GM13976 (cell line): ENCODE measurements at regions not wholly inside any gene's neighbourhood (a gene's known extent, or its start where the extent isn't known, plus 50 kb on each side); places are given as distances from the start of the nearest gene placed in this dataset.

Experiments
- DNase-seq: peaks from one replicate; pipeline ENCODE4 v3.0.0; 2012; ENCODE audit warnings: low spot score
- in situ Hi-C: fragments of 300-500 bp; cut with MboI; formaldehyde crosslinking; loops from one replicate; pipeline ENCODE4 v1.12.0; 2022; ENCODE audit warnings: low sequenced_read_pairs, mixed read lengths, inconsistent platforms; ENCODE audit not compliant: unreplicated experiment
- TF ChIP-seq, protein P1 (sequence below): IDR thresholded peaks from 2 replicates; pipeline ENCODE4 v1.5.1; 2012; ENCODE audit warnings: borderline replicate concordance, mild to moderate bottlenecking; ENCODE audit not compliant: insufficient read depth; ENCODE audit errors: extremely low read depth, missing control alignments, control extremely low read depth

DNA sequence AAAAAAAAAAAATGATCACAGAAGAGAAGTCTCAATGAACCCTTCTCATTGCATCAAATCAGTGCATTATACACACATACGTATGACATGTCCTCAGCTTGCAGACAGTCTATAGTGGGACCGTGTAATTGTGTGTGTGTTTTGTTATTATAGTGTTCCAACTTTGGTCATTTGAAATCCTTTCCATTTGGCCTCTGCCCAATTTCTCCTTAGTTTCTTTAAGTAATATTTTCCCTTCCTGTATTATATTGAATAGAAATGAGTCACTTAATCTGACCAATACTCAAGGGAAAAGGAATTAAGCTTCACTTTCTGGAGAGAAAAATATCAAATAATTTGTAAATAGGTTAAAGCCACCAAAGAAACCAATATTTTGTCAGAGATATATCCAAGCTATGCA, 415.5 kb upstream of the SORCS1 start:
- no peak for DNase-seq
- TF ChIP-seq, protein P1, sequence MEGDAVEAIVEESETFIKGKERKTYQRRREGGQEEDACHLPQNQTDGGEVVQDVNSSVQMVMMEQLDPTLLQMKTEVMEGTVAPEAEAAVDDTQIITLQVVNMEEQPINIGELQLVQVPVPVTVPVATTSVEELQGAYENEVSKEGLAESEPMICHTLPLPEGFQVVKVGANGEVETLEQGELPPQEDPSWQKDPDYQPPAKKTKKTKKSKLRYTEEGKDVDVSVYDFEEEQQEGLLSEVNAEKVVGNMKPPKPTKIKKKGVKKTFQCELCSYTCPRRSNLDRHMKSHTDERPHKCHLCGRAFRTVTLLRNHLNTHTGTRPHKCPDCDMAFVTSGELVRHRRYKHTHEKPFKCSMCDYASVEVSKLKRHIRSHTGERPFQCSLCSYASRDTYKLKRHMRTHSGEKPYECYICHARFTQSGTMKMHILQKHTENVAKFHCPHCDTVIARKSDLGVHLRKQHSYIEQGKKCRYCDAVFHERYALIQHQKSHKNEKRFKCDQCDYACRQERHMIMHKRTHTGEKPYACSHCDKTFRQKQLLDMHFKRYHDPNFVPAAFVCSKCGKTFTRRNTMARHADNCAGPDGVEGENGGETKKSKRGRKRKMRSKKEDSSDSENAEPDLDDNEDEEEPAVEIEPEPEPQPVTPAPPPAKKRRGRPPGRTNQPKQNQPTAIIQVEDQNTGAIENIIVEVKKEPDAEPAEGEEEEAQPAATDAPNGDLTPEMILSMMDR: no peak
- in situ Hi-C loops: no loop called here

DNA sequence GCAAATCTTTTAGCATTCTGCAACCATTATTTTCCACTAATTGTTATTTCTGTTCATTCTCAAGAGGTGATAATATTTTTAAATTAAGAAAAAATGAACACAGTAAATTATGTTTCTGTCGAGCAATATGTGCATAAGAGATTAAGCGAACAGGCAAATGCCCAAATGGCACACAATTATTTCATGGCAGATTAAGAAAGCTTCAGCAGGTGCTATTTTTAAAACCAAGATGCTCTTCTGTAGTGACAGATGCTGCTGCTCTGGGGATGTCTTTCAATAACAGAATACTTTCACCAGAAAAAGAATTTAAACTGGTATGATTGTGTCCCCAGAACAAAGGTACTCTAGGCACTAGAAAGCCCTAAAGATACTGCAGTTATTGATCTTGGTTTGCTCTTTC, 412.7 kb upstream of the SORCS1 start:
- DNase-seq: no peak
- TF ChIP-seq, protein P1: no peak
- in situ Hi-C loops: no loop called here

DNA sequence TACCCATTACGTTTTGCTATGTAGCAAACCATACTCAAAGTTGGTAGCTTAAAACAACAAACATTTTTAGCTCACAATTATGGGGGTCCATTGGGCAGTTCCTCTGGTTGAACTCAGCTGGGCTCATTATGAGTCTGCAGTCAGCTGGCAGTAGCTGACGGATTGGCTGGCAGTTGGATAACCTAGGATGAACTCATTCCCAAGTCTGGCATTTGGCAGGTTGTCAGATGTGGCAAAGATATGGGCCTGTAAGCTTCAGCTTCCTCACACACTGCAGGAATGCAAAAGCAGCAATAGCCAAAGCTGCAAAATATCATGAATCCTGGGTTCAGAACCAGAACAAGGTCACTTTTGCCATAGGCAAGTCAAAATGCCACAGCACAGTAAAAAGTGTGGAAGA, 412.2 kb upstream of the SORCS1 start:
- in situ Hi-C loops: no loop called here
- TF ChIP-seq, protein P1: no peak
- DNase-seq: no peak

DNA sequence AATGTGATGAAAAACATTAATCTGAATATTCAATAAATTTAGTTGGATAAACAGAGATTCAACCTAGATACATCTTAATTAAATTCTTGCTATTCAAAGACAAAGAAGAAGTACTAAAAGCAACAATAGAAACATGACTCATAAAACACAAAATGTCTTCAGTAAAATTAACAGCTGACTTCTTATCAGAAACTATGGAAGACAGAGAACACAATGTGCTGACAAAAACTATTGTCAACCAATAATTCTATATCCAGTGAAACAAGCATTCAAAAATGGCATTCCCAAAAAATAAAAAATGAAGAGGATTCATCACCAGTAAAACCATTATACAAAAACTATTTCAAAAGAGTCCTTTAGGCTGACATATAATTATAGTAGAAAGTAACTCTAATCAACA, 400.5 kb upstream of the SORCS1 start:
- in situ Hi-C loops: no loop called here
- TF ChIP-seq, protein P1: no peak
- no peak for DNase-seq

DNA sequence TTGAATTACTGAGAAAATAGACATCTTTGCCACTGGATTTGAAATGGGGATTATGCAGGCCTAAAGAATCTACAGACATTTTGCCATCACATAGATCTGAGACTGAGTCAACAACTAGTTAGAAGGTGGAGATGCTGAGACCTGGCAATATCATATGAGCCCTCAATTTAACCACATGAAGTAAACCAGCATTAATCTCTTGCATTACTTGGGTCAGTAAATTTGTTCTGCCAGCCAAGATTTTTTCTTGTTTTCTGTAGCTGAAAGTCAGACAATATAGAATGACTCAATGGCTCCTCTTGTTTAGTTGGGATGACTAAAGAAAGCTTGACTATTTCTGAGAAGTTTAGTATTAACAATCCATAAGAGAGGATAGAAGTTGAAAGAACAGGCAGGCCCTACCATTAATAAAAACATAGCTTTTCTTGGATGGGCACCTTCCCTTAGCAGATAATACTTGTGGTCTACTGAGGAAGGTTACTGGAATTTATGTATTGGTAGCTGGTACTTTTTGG, 396.7 kb upstream of the SORCS1 start:
- no peak for DNase-seq
- in situ Hi-C loops: no loop called here
- TF ChIP-seq, protein P1: no peak

DNA sequence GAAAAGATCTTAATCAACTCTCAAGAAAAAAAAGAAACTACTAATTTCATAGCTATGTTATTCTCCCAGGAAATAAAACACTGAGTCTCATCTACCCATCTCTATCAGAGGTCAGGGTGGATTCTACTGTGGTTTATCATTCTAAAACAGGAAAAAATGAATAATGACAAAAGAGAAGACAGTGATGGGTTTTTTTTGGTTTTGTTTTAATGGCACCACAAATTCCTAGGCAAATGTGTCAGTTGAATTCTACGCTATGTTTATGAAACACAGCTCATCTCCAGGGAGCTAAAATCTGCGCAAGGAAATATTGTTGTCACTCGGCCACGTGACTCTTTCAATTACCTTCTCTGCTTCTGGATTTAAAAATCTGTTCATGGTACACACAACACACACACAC, 393.4 kb upstream of the SORCS1 start:
- TF ChIP-seq, protein P1: no peak
- DNase-seq: no peak
- in situ Hi-C loops: no loop called here

DNA sequence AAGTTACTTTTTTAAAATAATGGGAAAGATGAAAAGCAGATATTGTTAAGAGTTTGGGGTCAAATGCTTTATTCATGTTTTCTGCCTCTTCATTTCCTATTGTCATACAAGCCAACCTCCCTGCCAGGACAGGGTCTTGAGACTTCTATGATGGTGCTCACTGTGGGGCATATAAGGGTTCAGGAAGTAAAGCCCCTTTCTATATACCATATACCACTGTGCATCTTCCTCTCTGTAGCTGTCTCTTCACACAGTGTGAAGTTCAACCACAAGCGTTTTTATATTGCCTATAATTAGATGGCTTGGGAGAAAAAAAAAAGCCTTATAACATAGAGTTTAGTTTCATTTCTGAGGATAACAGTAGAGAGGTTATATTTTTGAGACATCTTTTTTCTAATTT, 389.8 kb upstream of the SORCS1 start:
- no peak for DNase-seq
- TF ChIP-seq, protein P1: no peak
- in situ Hi-C loops: no loop called here
